Stimulated activated CD4-positive, alpha-beta T cell treated with anti-CD3 and anti-CD28 coated beads, Interleukin-12 subunit alpha, Interleukin-12 subunit beta, amount 100 ng/mL, for 4 hours (primary cell): ENCODE measurements at regions not wholly inside any gene's neighbourhood (a gene's known extent, or its start where the extent isn't known, plus 50 kb on each side); places are given as distances from the start of the nearest gene placed in this dataset.
"Not testable (repeated sequence)": the region's sequence is repeated elsewhere in the genome, so short reads cannot be mapped to it uniquely, and the experiment has no call there.

Source experiments
- DNase-seq: peaks from one replicate; pipeline ENCODE4 v3.0.0-alpha.2; 2020

- DNase-seq: no peak
Observed at GRCh38 chrX:786441-786881, 155.9 kb downstream of the SHOX start.

GRCh38 chrX:784829-785228 lies 154.2 kb downstream of the SHOX start:
- DNase-seq: no peak

GRCh38 chrX:781224-782204 lies 150.9 kb downstream of the SHOX start:
- DNase-seq: no peak

GRCh38 chrX:776529-777230 lies 146.1 kb downstream of the SHOX start:
- DNase-seq: no peak

DNA sequence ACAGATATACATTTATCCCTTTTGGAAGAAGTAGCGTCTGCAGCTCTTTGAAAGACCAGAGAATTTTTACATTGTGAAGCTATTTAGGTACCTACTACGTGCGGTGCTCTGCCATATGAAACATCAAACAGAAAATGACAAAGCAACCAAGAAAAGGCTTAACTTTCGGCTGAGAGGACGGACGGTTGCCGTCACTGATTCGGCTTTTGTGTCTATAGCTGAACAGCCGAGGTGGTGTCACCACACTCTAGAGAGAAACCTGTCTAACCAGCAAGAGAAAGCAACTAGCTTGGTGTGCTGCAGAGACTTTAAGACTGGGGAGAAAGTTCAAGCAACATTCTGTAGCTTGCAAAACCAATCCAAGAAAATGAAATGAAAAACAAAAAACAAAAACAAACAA lies 145.5 kb downstream of the SHOX start:
- no peak for DNase-seq

GRCh38 chrX:774536-774935 lies 143.9 kb downstream of the SHOX start:
- DNase-seq: no peak

DNA sequence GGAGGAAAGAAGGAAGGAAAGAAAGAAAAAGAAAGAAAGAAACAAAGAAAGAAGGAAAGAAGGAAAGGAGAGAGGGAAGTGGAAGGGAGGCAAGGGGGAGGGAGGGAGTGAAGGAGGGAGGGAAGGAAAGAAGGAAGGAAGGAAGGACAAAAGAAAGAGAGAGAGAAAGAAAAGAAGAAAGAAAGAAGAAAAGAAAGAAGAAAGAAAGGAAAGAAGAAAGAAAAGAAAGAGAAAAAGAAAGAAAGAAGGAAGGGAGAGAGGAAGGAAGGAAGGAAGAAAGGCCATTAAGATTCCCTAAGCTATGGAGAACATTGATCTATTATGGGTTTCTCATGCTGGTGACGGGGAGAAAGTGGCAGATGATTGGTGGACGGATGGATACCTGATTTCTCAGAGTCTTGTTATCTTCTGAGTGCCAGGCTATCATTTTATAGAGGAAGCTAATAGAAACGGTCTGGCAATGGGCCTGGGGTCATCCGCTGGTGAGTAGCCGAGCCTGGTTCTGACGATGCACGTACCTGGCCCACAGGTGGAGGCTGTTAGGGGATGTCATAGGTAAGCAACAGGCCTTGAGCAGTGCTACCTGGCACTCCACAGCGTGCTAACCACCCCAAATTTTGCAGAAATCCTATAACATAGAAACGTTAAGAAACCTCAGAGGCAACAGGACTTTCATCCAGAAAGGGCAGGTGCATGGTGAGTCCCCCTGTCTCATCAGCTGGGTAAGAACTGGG lies 142.9 kb downstream of the SHOX start:
- DNase-seq: no peak

DNA sequence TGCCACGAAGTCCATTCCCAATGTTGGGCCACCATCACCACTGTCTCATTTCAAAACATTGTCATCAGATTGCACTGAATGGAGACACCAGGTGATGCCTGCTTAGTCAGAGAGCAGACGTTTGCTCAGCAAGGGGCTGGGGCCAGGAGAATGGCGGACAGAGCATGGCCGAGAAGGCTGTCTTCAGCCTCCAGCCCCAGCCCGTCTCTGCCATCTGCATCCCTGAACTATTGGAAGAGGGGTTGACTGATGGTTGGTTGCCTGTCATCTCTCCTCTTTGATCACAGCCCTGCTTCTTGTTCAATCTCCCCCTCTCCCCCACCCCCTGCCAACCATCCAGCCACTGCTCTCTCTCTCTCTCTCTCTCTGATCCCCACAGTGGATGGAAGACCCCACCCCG lies 140.9 kb downstream of the SHOX start:
- no peak for DNase-seq

GRCh38 chrX:769796-770195 lies 139.2 kb downstream of the SHOX start:
- no peak for DNase-seq

DNA sequence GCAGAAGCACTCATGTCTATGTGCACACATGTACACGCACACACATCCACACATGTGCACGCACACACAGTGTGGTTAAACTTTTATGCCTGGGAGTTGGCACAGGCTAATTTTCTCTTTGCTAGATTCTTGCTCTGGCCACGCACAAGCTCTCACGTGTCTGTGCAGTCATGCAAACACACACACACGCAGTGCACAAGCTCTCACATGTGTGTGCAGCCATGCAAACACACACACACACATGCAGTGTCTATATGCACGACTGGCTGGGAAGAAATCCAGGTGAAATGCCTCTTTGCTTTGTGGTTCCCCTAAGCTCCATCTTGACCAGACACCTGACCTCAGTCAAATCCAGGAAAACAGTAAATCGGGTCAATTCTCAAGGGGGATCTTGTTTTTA lies 138.0 kb downstream of the SHOX start:
- DNase-seq: no peak

GRCh38 chrX:758917-759316 lies 128.3 kb downstream of the SHOX start:
- no peak for DNase-seq

GRCh38 chrX:750812-751211 lies 120.2 kb downstream of the SHOX start:
- DNase-seq: no peak

DNA sequence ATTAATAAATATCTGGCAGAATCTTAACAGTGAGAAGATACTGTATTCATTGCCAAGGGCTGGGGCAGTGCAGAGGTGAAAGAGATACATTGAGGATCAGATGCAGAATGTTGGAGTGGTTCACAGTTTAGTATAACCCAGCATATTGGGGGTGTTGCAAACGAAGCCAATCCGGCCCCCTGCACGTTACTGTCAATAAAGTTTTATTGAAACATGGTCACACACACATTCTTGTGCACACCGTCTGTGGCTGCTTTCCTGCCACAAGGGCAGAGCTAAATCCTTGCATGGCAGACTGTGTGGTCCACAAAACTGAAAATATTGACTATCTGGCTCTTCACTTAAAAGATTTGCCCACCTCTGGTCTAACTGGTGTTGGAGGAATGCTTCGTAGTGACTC lies 119.7 kb downstream of the SHOX start:
- no peak for DNase-seq

DNA sequence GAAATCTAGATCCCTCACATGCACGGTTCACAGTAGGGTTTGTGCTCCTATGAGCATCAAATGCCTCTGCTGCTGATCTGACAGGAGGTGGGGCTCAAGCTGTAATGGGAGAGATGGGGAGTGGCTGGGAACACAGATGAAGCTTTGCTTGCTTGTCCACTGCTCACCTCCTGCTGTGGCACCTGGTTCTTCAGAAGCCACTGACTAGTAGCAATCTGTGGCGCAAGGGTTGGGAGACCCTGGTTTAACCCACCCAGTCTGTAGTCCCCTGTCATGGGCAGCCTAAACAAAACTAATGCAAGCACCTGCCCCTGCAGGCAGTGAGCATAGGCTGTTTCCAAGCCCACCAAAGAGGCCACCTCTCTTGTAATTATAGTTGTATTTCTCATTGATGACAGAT lies 116.6 kb downstream of the SHOX start:
- DNase-seq: no peak

DNA sequence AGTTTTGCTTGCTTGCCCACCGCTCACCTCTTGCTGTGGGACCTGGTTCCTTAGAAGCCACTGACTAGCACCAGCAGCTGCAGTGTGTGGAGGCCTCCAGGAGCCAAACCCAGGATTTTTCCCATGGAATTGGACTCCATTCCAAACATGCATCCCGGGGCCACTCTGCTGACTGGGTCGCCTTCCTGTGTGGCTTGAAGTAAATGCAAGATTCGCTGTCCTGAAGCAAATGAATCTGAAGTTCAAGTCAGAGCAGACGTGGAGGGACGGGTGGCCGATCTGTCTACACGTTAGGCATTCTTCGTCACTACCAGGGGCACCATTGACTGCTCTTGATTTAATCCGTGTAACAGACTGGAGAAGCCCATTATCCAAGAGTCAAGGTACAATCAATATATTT lies 109.0 kb downstream of the SHOX start:
- DNase-seq: no peak

- DNase-seq: not testable (repeated sequence)
Observed at GRCh38 chrX:737021-737420, 106.4 kb downstream of the SHOX start.

DNA sequence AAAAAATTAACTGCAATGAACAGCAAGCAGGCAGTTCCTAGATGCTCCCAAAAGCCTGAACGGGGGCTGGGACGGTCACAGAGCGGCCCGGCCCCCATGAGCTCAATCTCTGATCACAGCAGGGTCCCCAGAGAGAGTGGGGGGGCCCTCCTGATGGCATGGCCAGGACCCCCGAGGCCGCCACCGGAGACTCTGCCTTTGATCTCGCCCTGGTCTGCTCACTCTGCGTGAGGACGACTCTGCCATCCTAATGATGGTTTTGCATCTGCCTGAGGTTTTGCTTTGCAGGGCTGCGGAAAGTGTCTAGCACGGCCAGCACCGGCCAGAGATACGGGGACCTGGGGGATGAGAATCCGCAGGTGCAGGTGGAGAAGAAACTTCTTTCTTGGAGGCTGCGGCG lies 103.8 kb downstream of the SHOX start:
- no peak for DNase-seq

- DNase-seq: no peak
Observed at GRCh38 chrX:733961-734360, 103.4 kb downstream of the SHOX start.

GRCh38 chrX:729583-730409 lies 99.2 kb downstream of the SHOX start:
- DNase-seq: no peak

- not testable (repeated sequence) for DNase-seq
Observed at GRCh38 chrX:729101-729500, 98.5 kb downstream of the SHOX start.

DNA sequence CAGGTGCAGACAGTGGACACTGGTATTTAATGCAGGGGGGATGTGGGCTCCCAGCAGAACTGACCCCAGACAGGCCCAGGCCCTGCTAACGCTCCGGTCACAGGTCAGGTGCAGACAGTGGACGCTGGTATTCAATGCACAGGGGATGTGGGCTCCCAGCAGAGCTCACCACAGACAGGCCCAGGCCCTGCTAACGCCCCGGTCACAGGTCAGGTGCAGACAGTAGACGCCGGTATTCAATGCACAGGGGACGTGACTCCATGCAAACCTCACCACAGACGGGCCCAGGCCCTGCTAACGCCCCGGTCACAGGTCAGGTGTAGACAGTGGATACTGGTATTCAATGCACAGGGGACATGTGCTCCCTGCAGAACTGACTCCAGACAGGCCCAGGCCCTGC lies 98.0 kb downstream of the SHOX start:
- not testable (repeated sequence) for DNase-seq
